ENCODE measurements at regions not wholly inside any gene's neighbourhood (a gene's known extent, or its start where the extent isn't known, plus 50 kb on each side); places are given as distances from the start of the nearest gene placed in this dataset.

DNA sequence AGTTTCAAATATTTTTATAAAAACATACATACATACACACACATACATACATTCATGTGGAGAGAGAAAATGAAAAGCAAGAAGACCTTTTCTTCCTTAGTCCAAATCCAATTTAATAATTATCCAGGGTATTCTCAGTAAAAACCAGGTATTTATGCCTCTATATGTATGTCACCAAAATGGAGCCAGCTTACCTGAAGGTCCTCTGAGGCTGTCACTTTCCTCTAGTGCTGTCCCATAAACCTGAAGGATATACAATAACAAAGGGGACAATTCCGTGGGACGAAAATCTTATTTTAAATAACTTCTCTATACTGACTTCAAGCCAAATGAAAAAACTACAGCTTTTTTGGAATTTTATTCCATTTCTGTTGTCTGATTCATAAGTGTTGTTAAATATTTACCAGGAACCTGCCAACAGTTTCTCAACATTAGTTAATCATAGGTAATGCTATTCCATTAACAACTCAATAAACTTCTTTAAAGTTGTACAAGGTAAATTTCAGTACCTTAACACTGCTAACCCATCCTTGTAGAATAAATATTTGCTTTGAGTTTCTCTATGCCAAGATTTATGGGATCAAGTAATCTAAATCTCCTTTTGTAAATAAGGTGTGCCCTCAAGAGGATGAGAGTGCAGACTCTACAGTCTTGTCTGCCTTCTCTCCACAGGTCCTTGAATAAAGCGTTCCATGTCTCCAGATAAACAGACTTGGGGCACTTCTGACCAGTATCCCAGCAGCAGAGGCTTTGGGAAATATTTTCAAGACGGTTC lies 260.3 kb downstream of the AHR start:
- TF ChIP-seq, protein P1, sequence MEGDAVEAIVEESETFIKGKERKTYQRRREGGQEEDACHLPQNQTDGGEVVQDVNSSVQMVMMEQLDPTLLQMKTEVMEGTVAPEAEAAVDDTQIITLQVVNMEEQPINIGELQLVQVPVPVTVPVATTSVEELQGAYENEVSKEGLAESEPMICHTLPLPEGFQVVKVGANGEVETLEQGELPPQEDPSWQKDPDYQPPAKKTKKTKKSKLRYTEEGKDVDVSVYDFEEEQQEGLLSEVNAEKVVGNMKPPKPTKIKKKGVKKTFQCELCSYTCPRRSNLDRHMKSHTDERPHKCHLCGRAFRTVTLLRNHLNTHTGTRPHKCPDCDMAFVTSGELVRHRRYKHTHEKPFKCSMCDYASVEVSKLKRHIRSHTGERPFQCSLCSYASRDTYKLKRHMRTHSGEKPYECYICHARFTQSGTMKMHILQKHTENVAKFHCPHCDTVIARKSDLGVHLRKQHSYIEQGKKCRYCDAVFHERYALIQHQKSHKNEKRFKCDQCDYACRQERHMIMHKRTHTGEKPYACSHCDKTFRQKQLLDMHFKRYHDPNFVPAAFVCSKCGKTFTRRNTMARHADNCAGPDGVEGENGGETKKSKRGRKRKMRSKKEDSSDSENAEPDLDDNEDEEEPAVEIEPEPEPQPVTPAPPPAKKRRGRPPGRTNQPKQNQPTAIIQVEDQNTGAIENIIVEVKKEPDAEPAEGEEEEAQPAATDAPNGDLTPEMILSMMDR (IDR thresholded peaks at IDR 0.05), result no peak
- TF ChIP-seq POLR2A (IDR thresholded peaks at IDR 0.05), result no peak
